Activated CD4-positive, alpha-beta T cell treated with anti-CD3 and anti-CD28 coated beads, Interleukin-2, Interleukin-4, amounts not matched to agents 100 ng/mL and 50 ng/mL, durations not matched to agents 16 hours and 8 hours (primary cell): ENCODE measurements at regions not wholly inside any gene's neighbourhood (a gene's known extent, or its start where the extent isn't known, plus 50 kb on each side); places are given as distances from the start of the nearest gene placed in this dataset.
A peak's percentile ranks its signal among the peaks of the same experiment; 100 is the strongest.

Experiments used
- DNase-seq: peaks from one replicate; pipeline ENCODE4 v3.0.0-alpha.2; 2020; ENCODE audit warnings: low spot score

GRCh38 chr2:83650161-83650560 lies 808.9 kb downstream of the SUCLG1 start:
- DNase-seq: no peak

- no peak for DNase-seq
Observed at GRCh38 chr2:83640506-83640905, 818.6 kb downstream of the SUCLG1 start.

- DNase-seq: no peak
Observed at GRCh38 chr2:83633423-83633822, 825.7 kb downstream of the SUCLG1 start.

- no peak for DNase-seq
Observed at GRCh38 chr2:83630351-83630750, 828.7 kb downstream of the SUCLG1 start.

- DNase-seq: no peak
Observed at GRCh38 chr2:83615511-83615910, 843.6 kb downstream of the SUCLG1 start.

- DNase-seq: no peak
Observed at GRCh38 chr2:83613178-83613577, 845.9 kb downstream of the SUCLG1 start.

- DNase-seq: no peak
Observed at GRCh38 chr2:83602753-83603152, 856.3 kb downstream of the SUCLG1 start.

- no peak for DNase-seq
Observed at GRCh38 chr2:83596592-83597282, 862.3 kb downstream of the SUCLG1 start.

GRCh38 chr2:83595926-83596325 lies 863.2 kb downstream of the SUCLG1 start:
- DNase-seq: no peak

GRCh38 chr2:83595121-83595690 lies 863.9 kb downstream of the SUCLG1 start:
- no peak for DNase-seq

GRCh38 chr2:83594241-83595120 lies 864.6 kb downstream of the SUCLG1 start:
- DNase-seq: no peak

- no peak for DNase-seq
Observed at GRCh38 chr2:83587309-83587708, 871.8 kb downstream of the SUCLG1 start.

GRCh38 chr2:83585250-83585649 lies 873.8 kb downstream of the SUCLG1 start:
- no peak for DNase-seq

GRCh38 chr2:83584672-83585071 lies 874.4 kb downstream of the SUCLG1 start:
- no peak for DNase-seq

- no peak for DNase-seq
Observed at GRCh38 chr2:83582589-83582988, 876.5 kb downstream of the SUCLG1 start.

GRCh38 chr2:83579507-83579906 lies 879.6 kb downstream of the SUCLG1 start:
- no peak for DNase-seq

- no peak for DNase-seq
Observed at GRCh38 chr2:83578405-83578804, 880.7 kb downstream of the SUCLG1 start.

- DNase-seq: no peak
Observed at GRCh38 chr2:83574614-83575013, 884.5 kb downstream of the SUCLG1 start.

- no peak for DNase-seq
Observed at GRCh38 chr2:83573060-83573459, 886.0 kb downstream of the SUCLG1 start.

GRCh38 chr2:83572400-83572799 lies 886.7 kb downstream of the SUCLG1 start:
- DNase-seq: no peak

GRCh38 chr2:83567551-83567950 lies 891.5 kb downstream of the SUCLG1 start:
- DNase-seq: no peak

- peak; percentile 0 for DNase-seq
Observed at GRCh38 chr2:83565626-83566025, 893.5 kb downstream of the SUCLG1 start.

- DNase-seq: no peak
Observed at GRCh38 chr2:83565181-83565580, 893.9 kb downstream of the SUCLG1 start.
